OCI-LY1 (cell line): ENCODE measurements at regions not wholly inside any gene's neighbourhood (a gene's known extent, or its start where the extent isn't known, plus 50 kb on each side); places are given as distances from the start of the nearest gene placed in this dataset.

Source experiments
- H2AFZ ChIP-seq: fragments of 200-600 bp; sonication (generic), shearing (Covaris generic); 2 replicates; pipeline ENCODE4 v1.6.0; 2014; ENCODE audit warnings: antibody characterized with exemption, mild to moderate bottlenecking, low read length
- H3F3A ChIP-seq: fragments of 200-600 bp; sonication (generic), shearing (Covaris generic); 2 replicates; pipeline ENCODE4 v1.6.0; 2014; ENCODE audit warnings: mild to moderate bottlenecking, antibody characterized with exemption, low read length, moderate library complexity; ENCODE audit not compliant: insufficient read depth
- H3K27ac ChIP-seq: fragments of 200-600 bp; sonication (generic); 2 replicates; pipeline ENCODE4 v1.5.1; 2014; ENCODE audit warnings: low read length, mixed run types, mild to moderate bottlenecking, low read depth; ENCODE audit not compliant: poor library complexity, severe bottlenecking
- H3K27me3 ChIP-seq: fragments of 200-600 bp; sonication (generic); 2 replicates; pipeline ENCODE4 v1.6.0; 2014; ENCODE audit warnings: antibody characterized with exemption, mild to moderate bottlenecking, low read length, moderate library complexity; ENCODE audit not compliant: insufficient read depth
- H3K36me3 ChIP-seq: fragments of 200-600 bp; sonication (generic); 2 replicates; pipeline ENCODE4 v1.6.1; 2014; ENCODE audit warnings: mild to moderate bottlenecking, antibody characterized with exemption, low read length, moderate library complexity, mixed read lengths; ENCODE audit not compliant: insufficient read depth
- H3K4me1 ChIP-seq: fragments of 200-600 bp; sonication (generic); 2 replicates; pipeline ENCODE4 v1.5.1; 2014; ENCODE audit warnings: mild to moderate bottlenecking, low read length, moderate library complexity; ENCODE audit not compliant: insufficient read depth, severe bottlenecking
- H3K4me2 ChIP-seq: fragments of 200-600 bp; sonication (generic), shearing (Covaris generic); 2 replicates; pipeline ENCODE4 v1.6.1; 2014; ENCODE audit warnings: low read length
- H3K4me3 ChIP-seq: fragments of 200-600 bp; sonication (generic); 2 replicates; pipeline ENCODE4 v1.5.1; 2014; ENCODE audit warnings: low read length, low read depth, mild to moderate bottlenecking, mixed read lengths; ENCODE audit not compliant: poor library complexity, severe bottlenecking
- H3K79me2 ChIP-seq: fragments of 200-600 bp; shearing (Covaris generic); 2 replicates; pipeline ENCODE4 v1.6.1; 2016; ENCODE audit warnings: mixed run types, low read length, mixed read lengths; ENCODE audit not compliant: insufficient read depth
- H3K9ac ChIP-seq: fragments of 200-600 bp; sonication (generic), shearing (Covaris generic); 2 replicates; pipeline ENCODE4 v1.6.1; 2014; ENCODE audit warnings: mild to moderate bottlenecking, low read length, mixed read lengths
- H3K9me2 ChIP-seq: fragments of 200-600 bp; sonication (generic), shearing (Covaris generic); 2 replicates; pipeline ENCODE4 v1.6.1; 2014; ENCODE audit warnings: low read depth, mild to moderate bottlenecking, low read length, mixed read lengths
- H3K9me3 ChIP-seq: fragments of 200-600 bp; shearing (Covaris generic); 2 replicates; pipeline ENCODE4 v1.6.1; 2014; ENCODE audit warnings: low read length, mixed read lengths
- H4K20me1 ChIP-seq: fragments of 200-600 bp; sonication (generic), shearing (Covaris generic); 2 replicates; pipeline ENCODE4 v1.6.0; 2016; ENCODE audit warnings: mild to moderate bottlenecking, low read length; ENCODE audit not compliant: insufficient read depth
- EZH2 ChIP-seq: fragments of 200-600 bp; sonication (generic), shearing (Covaris generic); IDR thresholded peaks from 2 replicates; pipeline ENCODE4 v1.8.0; 2017; ENCODE audit warnings: borderline replicate concordance, mixed run types, mild to moderate bottlenecking, antibody characterized with exemption, low read length, moderate library complexity, mixed read lengths
- TF ChIP-seq, protein P1 (sequence below): fragments of 200-600 bp; sonication (generic), shearing (Covaris generic); IDR thresholded peaks from 2 replicates; pipeline ENCODE4 v1.5.1; 2017; ENCODE audit warnings: mild to moderate bottlenecking, antibody characterized with exemption, low read length, moderate library complexity, mixed read lengths

DNA sequence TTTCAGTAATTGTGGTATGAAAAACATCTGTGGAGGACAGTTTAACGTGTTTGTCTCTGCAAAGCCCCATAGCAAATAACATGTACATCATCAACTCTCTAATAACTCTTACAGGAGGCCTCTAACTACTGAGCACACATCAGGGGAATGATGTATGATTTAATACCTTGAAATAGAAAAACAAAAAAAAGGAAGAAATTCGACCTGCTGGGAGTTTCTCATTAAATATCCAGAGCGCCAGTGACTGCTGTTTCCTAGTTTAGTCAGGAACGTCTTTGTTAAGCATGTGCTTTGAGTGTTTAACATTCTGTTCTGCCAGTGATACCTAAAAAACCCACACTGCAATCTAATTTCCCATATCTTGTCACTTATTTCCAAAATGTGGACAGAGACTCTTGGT lies 235.4 kb downstream of the PCDH20 start:
- H3K9me2 ChIP-seq, result no peaks in the 10 kb centered on the region
- no peaks in the 10 kb centered on the region for H3K27me3 ChIP-seq
- no peak overlapping the region for H3K9ac ChIP-seq
- no peaks in the 10 kb centered on the region for H3K36me3 ChIP-seq
- H3K79me2 ChIP-seq, result no peaks in the 10 kb centered on the region
- H3K4me3 ChIP-seq, result no peak overlapping the region
- H4K20me1 ChIP-seq, result no peaks in the 10 kb centered on the region
- H3K4me2 ChIP-seq, result no peak overlapping the region
- H3K9me3 ChIP-seq, result no peaks in the 10 kb centered on the region
- TF ChIP-seq EZH2, result no peak
- TF ChIP-seq, protein P1, sequence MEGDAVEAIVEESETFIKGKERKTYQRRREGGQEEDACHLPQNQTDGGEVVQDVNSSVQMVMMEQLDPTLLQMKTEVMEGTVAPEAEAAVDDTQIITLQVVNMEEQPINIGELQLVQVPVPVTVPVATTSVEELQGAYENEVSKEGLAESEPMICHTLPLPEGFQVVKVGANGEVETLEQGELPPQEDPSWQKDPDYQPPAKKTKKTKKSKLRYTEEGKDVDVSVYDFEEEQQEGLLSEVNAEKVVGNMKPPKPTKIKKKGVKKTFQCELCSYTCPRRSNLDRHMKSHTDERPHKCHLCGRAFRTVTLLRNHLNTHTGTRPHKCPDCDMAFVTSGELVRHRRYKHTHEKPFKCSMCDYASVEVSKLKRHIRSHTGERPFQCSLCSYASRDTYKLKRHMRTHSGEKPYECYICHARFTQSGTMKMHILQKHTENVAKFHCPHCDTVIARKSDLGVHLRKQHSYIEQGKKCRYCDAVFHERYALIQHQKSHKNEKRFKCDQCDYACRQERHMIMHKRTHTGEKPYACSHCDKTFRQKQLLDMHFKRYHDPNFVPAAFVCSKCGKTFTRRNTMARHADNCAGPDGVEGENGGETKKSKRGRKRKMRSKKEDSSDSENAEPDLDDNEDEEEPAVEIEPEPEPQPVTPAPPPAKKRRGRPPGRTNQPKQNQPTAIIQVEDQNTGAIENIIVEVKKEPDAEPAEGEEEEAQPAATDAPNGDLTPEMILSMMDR, result no peak
- H3K4me1 ChIP-seq, result no peaks in the 10 kb centered on the region
- no peaks in the 10 kb centered on the region for H3F3A ChIP-seq
- H3K27ac ChIP-seq, result no peak overlapping the region
- H2AFZ ChIP-seq, result no peak overlapping the region

DNA sequence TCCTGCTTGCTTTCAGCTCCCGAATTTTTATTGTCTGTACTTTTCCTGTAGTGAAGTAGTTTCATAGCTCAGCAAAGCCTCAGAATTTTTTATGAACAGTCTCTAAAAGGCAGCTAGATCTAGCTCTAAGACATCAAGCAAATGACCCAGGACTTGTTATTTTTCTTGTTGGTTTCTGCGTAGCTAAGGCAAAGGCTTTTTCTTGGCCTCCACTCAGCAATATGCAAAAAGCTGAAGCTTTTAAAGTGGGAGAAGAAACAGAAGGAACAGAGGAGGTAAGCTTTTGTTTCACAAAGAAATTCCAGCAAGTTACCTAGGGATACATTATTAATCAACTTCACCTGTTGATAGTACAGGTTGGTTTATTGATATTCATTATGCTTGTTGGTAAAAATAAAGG lies 235.9 kb downstream of the PCDH20 start:
- Histone ChIP-seq H3K27ac (no peak overlapping the region), H3K9me3 (no peaks in the 10 kb centered on the region), H3F3A (no peaks in the 10 kb centered on the region), H3K4me3 (no peak overlapping the region), H4K20me1 (no peaks in the 10 kb centered on the region), H3K4me1 (no peaks in the 10 kb centered on the region), H3K4me2 (no peak overlapping the region), H3K27me3 (no peaks in the 10 kb centered on the region), H3K36me3 (no peaks in the 10 kb centered on the region), H2AFZ (no peak overlapping the region), H3K79me2 (no peaks in the 10 kb centered on the region), H3K9me2 (no peaks in the 10 kb centered on the region), H3K9ac (no peak overlapping the region)
- TF ChIP-seq EZH2, result no peak
- TF ChIP-seq, protein P1, result no peak

DNA sequence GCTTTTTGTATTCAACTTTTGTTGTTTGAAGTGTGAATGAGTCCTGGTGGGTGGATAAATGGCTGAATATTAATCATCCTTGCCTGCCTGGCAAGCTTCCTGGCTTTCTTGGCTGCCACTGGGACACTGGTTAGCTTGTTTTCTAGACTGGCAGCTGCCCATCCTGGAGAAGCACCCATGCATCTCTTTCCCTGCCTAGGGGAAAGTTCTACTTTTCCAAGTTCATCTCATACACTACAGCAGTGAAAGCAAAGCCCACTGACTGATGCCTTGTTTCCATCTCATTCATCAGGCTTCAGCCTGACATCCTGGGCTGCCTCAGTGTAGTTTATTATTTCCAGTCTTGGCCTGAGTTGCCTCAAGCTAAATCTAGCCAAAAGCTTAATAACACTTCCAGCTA lies 244.8 kb downstream of the PCDH20 start:
- H3K9ac ChIP-seq, result no peak overlapping the region
- H3K27me3 ChIP-seq, result no peaks in the 10 kb centered on the region
- no peak overlapping the region for H3K4me2 ChIP-seq
- H3F3A ChIP-seq, result no peaks in the 10 kb centered on the region
- no peak overlapping the region for H2AFZ ChIP-seq
- H3K9me2 ChIP-seq, result no peaks in the 10 kb centered on the region
- H3K4me3 ChIP-seq, result no peak overlapping the region
- no peaks in the 10 kb centered on the region for H3K9me3 ChIP-seq
- H3K27ac ChIP-seq, result no peak overlapping the region
- no peaks in the 10 kb centered on the region for H3K36me3 ChIP-seq
- H4K20me1 ChIP-seq, result no peaks in the 10 kb centered on the region
- no peaks in the 10 kb centered on the region for H3K4me1 ChIP-seq
- no peaks in the 10 kb centered on the region for H3K79me2 ChIP-seq
- TF ChIP-seq, protein P1, result no peak
- TF ChIP-seq EZH2, result no peak
